Sciatic nerve (tissue), 2 donors: ENCODE measurements at regions not wholly inside any gene's neighbourhood (a gene's known extent, or its start where the extent isn't known, plus 50 kb on each side); places are given as distances from the start of the nearest gene placed in this dataset.
"Not testable (repeated sequence)": the region's sequence is repeated elsewhere in the genome, so short reads cannot be mapped to it uniquely, and the experiment has no call there.

Experiments used
- ATAC-seq: fragments of 200-7000 bp; cut with Tn5 transposase; one replicate; pipeline ENCODE4 v1.9.1; 2020; ENCODE audit warnings: mild to moderate bottlenecking, moderate library complexity
- DNase-seq: peaks from one replicate; pipeline ENCODE4 v3.0.0-alpha.2; 2020; ENCODE audit warnings: low spot score
- intact Hi-C: fragments of 100-400 bp; cut with DNase I; formaldehyde crosslinking; loops from one replicate; pipeline ENCODE4 v1.14.2; 2022
- donor health status: DM: no; HTN: no; CAD: no.
- donor health status: DM: no; HTN: no; CAD: no.

DNA sequence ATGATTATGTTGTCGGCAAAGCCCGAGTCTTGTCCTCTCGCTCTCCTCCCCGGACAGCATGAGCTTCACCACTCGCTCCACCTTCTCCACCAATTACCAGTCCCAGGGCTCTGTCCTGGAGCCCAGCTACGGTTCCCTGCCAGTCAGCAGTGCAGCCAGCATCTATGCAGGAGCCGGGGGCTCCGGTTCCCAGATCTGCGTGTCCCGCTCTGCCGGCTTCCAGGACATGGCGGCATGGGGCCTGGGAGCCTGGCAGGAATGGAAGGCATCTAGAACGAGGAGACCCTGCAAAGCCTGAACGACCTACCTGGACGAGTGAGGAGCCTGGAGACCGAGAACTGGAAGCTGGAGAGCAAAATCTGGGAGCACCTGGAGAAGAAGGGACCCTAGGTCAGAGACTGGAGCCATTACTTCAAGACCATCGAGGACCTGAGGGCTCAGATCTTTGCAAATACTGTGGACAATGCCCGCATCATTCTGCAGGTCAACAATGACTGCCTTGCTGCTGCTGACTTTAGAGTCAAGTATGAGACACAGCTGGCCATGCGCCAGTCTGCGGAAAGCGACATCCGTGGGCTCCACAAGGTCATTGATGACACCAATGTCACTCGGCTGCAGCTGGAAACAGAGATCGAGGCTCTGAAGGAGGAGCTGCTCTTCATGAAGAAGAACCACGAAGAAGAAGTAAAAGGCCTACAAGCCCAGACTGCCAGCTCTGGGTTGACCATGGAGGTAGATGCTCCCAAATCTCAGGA lies 101.3 kb upstream of the MAN2A1 start:
- no peak for DNase-seq
- ATAC-seq: no peak
- intact Hi-C loops: no loop called here

DNA sequence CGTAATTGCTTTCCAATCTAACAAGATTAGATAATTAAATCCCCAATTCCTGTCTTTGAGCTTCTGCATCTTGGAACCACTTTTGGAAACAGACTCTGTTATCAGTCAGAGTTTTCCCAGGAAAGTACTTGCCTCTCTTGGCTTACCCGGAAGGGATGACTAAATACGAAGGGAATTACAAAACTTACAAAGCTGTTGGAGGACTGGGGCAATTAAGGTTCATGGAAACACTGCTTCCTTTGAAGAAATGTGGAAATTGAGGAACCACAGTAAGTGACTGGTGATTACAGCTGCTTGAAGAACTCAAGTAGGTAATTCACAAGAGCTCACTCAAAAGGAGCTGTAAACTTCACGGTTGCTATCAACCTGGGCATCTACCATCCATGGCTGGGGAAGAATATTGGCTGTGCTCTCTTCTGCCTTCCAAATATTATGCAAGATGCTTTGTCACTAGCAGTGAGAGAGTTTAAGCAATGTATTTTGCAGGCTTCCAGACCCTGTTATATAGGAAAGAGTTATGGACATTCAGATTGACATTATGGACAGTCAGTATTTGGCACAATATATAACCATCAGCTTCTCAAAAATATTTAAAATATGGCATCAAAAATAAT lies 104.6 kb upstream of the MAN2A1 start:
- intact Hi-C loops: no loop called here
- DNase-seq (no peak), ATAC-seq (peak; percentile 84)

DNA sequence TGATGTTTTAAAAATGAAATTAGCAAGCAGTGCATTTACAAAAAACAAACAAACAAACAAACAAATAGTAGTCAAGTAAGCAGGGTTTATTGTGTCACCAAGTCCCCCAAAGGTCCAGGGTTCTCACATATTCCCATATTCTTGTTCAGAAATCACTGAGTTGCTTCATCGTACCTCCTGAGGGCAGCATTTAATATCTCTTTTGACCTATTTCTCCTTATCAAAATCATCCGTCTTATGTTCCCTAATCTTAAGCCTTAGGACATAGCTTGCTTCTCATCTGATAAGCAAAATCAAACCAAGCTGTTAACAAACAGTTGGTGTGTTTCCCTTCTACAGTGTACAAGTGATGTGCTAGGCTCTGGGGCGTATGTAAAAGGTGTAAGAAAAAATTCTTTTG lies 109.5 kb upstream of the MAN2A1 start:
- ATAC-seq: peak; percentile 52
- intact Hi-C loops: no loop called here
- no peak for DNase-seq

DNA sequence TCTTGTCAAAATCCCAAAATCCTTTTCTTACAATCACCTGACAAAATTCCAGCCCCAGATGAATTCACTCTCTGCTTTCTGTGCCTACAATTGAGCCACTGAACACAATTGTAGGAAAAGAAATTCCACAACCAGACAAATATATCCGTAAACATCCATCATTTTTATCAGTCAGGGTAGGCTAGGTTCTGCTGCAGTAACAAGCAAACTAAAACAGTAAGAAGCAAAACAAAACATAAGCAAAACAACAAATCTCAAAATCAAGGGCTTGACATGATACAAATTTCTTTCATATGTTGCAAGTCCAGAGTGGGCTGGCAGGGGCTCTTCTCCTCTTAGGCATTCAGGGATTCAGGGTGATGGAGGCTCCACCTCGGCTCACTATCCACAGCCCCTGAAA lies 114.2 kb upstream of the MAN2A1 start:
- ATAC-seq: no peak
- intact Hi-C loops: no loop called here
- DNase-seq: no peak

DNA sequence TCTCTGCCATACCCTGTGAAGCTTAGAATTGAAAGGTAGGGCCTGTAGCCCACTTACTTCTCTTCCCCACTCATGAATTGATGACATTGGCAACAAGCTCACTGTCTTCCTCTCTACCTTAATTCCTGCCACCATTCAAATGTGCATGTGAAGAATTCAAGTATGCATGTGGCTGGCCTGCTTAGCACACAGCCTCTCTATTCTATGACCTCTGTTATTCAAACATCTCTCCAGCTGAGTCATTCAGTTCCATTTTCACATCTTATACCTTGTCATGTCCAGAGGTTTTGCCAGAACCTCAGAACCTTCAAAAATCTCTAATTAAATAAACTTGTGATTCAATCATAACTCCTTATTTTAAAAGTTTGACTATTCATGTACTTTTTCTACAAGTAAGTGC lies 114.7 kb upstream of the MAN2A1 start:
- ATAC-seq (no peak), DNase-seq (no peak)
- intact Hi-C loops: no loop called here

DNA sequence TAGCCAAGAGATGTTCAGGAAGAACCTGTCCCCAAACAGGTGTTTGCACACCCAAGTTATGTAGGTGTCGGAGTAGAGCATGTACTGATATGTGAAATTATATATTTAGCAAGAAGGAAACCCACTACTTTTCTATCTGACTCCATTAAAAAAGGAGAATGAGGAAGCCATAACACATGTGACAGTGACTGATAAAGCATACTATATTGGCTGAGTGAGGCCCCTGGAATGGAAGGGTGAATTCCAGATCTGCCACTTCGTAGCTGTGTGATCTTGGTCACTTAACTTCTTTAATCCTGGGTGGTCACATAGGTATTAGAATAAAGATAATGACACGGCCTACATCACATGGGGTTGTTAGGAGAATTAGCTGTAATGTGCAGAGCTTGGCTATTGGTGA lies 116.0 kb upstream of the MAN2A1 start:
- DNase-seq (no peak), ATAC-seq (no peak)
- intact Hi-C loops: no loop called here

DNA sequence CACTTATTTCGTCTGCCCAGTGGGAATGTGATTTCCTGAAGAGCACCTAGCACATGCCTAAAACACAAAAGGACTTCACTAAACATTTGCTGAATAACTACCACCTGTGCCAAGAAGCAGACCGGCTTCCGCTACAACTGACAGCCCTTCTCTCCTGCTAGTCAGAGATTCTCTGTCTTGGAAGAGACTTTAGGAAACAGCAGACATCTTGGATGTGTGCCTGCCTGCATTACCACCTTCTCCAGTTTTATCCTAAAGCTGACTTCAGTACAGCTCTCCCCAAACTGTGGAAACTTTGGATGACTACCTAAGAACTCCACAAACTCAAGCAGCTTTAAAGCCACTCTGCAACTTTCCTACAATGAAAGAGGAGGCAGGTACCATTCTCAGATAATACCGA lies 116.5 kb upstream of the MAN2A1 start:
- DNase-seq (no peak), ATAC-seq (no peak)
- intact Hi-C loops: no loop called here

DNA sequence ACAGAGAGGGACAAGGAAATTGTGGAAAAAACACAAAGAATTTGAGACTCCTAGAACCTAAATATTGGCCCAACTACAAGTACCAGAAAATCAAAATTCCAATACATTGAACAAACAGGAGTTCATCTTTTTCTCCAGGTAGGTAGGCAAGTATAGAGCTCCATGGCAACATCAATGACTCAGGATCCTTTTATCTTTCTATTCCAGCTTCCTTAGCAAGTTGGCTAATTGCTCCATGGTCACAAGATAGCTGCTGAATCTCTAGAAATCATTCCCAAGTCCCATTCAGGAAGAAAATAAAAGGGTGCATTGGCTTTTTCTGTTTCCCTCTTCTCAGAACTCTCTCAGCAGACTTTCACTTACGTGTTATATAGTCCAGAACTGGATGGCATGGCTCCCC lies 117.9 kb upstream of the MAN2A1 start:
- intact Hi-C loops: no loop called here
- no peak for DNase-seq
- no peak for ATAC-seq

DNA sequence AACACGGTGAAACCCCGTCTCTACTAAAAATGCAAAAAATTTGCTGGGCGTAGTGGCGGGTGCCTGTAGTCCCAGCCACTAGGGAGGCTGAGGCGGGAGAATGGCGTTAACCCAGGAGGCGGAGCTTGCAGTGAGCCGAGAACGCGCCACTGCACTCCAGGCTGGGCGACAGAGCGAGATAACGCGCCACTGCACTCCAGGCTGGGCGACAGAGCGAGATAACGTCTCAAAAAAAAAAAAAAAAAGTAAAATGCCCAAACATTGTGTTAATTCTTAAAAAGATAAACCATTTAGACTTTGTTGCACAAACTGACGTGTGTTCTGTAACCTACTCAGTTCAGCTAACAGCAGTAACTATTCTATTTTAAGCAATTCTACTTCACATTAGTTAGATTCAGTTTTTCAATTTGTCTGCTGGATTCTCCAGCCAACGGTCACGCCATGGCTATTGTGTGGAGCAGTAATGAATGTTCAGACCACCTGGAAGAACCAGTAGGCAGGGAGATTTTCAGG lies 119.3 kb upstream of the MAN2A1 start:
- DNase-seq (no peak), ATAC-seq (no peak)
- intact Hi-C loops: no loop called here

DNA sequence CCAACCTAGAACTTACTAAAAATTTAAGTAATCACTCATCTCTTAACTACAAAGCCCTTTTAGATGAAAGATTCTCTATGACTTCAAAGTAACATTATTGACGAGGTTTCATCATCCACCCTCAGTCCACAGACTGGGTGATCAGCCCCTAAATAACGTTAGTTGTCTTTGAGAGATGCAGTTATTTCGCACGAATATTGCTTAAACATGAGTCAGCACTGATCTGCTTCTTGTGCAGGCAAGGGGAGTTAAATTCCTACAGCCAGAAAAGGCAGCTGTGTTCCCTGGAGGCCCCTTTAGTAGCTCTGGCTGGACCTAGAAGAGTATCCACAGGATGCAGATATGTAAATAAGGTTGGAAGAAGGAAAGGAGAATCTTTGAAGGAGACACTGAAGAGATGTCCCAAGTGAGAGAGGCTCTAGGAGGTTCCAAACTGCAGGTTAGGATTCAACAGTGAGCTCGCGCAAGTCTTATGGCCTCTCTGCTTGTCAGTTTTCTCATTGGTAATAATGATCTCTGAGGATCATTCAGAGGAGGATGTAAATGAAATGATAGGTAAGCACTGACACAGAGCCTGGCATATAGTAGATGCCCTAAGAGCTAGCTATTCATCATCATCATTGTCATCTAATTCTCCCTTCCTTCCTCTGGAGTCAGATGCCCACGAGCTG lies 122.2 kb upstream of the MAN2A1 start:
- DNase-seq (no peak), ATAC-seq (peak; percentile 96)
- intact Hi-C loops: no loop called here

DNA sequence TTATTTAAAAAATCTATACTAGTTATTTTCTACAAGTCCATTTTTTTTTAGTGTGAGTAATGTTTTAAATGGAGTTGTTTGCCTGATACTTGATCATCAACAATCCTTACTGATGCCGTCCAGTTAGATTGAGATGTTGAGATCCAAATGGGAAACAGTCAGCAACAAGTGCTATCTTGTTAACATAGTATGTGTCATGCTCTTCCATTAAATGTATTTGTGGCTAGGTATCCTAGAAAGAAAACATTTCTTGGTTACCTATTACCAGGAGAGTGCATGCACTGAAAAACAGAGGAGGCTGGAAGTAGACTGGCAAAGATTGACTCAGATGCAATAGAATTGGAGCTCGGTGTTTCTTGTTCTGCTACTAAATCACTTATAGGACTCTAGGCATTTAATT lies 123.4 kb upstream of the MAN2A1 start:
- DNase-seq (no peak), ATAC-seq (no peak)
- intact Hi-C loops: no loop called here

DNA sequence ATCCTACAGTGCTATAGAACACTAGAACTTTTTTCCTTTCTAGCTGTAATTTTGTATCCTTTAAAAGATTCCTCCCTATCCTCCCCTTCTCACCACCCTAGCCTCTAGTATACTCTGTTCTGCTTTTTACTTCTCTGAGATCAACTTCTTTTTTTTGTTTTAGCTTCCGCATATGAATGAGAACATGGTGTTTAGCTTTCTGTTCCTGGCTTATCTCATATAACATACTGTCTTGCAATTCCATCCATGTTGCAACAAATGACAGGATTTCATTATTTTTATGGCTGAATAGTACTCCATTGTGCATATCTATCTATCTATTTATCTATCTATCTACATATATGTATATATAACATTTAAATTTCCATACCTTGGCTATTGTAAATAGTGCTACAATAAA lies 126.0 kb upstream of the MAN2A1 start:
- ATAC-seq: no peak
- intact Hi-C loops: no loop called here
- no peak for DNase-seq

DNA sequence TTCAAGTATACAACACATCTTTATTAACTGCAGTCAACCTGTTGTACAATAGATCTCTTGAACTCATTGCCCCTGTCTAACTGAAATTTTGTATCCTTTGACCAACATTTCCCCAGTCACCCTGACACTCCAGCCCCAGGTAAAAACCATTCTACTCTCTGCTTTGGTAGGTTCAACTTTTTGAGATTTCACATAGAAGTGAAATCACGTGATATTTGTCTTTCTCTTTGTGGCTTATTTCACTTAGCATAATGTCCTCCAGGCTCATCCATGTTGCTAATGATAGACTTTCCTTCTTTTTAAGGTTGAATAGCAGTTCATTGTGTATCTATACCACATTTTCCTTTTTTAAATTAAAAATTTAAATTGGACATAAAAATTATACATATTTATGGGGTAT lies 126.5 kb upstream of the MAN2A1 start:
- intact Hi-C loops: no loop called here
- ATAC-seq (no peak), DNase-seq (no peak)

DNA sequence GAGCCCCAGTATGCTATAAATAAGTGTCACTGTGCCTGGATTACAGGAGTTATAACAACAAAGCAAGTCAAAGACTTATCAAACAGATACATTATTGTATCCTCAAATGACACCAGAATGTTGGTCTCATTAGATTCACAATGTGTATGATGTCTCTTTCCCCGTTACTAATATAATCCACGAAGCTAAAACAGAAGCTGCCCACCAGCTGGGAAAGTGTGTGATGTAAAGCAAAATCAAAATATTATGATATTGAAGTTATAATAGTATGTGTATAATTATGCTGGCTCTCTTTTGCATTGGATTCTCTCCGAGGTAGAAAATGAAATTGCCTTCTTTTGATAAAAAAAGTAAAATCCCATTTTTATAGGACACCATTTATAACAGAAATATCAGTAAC lies 127.3 kb upstream of the MAN2A1 start:
- DNase-seq (no peak), ATAC-seq (no peak)
- intact Hi-C loops: no loop called here

DNA sequence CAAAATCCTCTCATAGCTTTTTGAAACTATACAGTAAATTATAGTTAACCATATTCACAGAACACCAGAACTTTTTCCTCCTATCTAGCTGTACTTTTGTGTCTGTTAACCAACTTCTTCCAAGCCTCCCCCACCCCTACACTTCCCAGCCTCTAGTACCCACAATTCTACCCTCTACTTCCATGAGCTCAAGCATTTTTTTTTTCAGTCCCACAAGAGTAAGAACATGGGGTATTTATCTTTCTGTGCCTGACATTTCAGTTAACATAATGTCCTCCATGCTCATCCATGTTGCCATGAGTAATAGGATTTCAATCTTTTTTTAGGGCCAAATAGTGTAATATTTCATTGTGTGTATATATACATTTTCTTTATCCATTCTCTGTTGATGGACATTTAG lies 128.3 kb upstream of the MAN2A1 start:
- no peak for ATAC-seq
- intact Hi-C loops: no loop called here
- DNase-seq: no peak

DNA sequence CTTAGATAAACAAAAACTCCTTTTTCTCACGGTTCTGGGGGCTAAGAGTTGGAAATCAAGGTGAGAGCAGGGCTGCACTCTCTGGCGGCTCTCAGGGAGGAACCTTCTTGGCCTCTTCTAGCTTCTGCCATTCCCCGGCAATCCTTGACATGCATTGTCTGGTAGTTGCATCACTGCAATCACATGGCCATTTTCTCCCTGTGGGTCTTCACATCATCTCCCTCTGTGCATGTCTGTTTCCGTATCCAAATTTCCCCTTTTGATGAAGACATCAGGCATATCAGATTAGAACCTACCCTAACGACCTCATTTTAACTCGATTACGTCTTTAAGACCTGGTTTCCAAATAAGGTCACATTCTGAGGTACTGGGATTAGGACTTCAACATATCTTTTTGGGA lies 129.2 kb upstream of the MAN2A1 start:
- intact Hi-C loops: no loop called here
- no peak for ATAC-seq
- no peak for DNase-seq

DNA sequence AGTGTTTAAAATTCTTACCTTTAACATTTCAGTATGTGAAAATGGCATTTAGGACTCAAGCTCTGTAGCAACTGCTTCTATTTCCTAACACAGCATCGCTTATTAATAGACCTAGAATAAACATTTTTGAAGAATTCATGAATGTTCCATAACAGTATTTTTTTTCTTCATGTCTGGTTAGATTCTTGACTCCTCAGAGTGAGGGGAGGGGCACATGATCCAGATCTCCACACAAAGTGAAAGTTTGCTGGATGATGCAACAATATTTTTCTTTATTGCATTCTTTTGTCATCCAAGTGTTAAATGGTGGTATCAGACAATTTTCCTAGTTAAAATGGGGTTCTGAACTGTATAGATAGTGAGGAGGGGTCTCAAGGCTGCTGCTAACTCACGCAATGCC lies 130.8 kb upstream of the MAN2A1 start:
- DNase-seq: no peak
- ATAC-seq: no peak
- intact Hi-C loops: no loop called here

DNA sequence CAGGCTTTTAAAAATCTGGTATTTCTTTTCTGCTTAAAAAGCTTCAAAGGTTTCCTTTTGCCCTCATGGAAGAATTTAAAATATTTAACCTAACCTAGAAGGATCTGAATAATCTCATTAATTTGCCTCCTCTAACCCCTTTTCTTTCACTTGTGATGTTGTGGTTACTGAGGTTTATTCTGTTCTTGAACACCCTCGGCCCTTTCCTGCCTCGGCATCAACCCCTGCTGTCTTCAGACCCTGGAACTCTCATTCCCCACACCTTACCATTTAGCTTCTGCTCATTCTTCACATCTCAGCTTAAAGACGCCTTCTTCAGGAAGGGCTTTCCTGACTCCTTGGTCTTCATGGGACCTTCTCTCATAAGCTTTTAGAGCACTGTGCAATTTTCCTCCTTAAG lies 131.4 kb upstream of the MAN2A1 start:
- ATAC-seq: no peak
- intact Hi-C loops: no loop called here
- DNase-seq: no peak

DNA sequence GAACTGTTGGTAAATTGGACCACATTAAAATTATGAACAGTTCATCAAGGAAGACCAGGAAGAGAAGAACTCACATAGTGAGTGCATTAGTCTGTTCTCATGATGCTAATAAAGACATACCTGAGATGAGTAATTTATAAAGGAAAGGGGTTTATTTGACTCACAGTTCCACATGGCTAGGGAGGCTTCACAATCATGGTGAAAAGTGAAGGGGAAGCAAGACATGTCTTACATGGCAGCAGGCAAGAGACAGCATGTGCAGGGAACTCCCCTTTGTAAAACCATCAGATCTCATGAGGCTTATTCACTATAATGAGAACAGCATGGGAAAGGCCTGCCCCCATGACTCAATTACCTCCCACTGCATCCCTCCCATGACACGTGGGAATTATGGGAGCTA lies 135.9 kb upstream of the MAN2A1 start:
- DNase-seq: no peak
- no peak for ATAC-seq
- intact Hi-C loops: no loop called here

DNA sequence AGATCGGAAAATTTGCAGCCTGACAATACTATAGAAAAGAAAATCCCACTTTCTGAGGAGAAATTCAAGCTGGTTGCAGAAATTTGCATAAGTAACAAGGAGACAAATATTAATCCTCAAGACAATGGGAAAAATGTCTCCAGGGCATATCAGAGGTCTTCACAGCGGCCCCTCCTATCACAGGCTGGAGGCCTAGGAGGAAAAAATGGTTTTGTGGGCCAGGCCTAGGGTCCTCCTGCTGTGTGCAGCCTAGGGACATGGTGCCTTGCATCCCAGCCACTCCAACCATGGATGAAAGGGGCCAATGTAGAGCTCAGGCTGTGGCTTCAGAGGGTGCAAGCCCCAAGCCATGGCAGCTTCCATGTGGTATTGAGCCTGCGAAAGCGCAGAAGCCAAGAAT lies 138.5 kb upstream of the MAN2A1 start:
- DNase-seq, intact Hi-C loops, ATAC-seq: not testable (repeated sequence)
